GM12865 (cell line): ENCODE measurements at regions not wholly inside any gene's neighbourhood (a gene's known extent, or its start where the extent isn't known, plus 50 kb on each side); places are given as distances from the start of the nearest gene placed in this dataset.

Source experiments
- DNase-seq: peaks from one replicate; pipeline ENCODE4 v3.0.0; 2010; ENCODE audit warnings: low read depth
- H3K4me3 ChIP-seq: 2 replicates; pipeline ENCODE4 v1.5.1; 2011; ENCODE audit warnings: mild to moderate bottlenecking, low read depth, low read length, control low read depth
- CTCF ChIP-seq: IDR thresholded peaks from 2 replicates; pipeline ENCODE4 v1.5.1; 2011; ENCODE audit warnings: low read length, control low read depth, low read depth, inconsistent platforms; ENCODE audit not compliant: insufficient read depth; ENCODE audit errors: missing control alignments

GRCh38 chr15:93219859-93220420 lies 130.9 kb upstream of the RGMA start:
- no peak for TF ChIP-seq CTCF
- DNase-seq, result no peak
- H3K4me3 ChIP-seq, result no peak overlapping the region

- no peak for TF ChIP-seq CTCF
- no peak overlapping the region for H3K4me3 ChIP-seq
- no peak for DNase-seq
These were observed 128.3 kb upstream of the RGMA start for GRCh38 chr15:93217343-93217742.

GRCh38 chr15:93214106-93214505 lies 125.1 kb upstream of the RGMA start:
- DNase-seq, result no peak
- H3K4me3 ChIP-seq, result no peak overlapping the region
- TF ChIP-seq CTCF, result no peak

- H3K4me3 ChIP-seq, result no peak overlapping the region
- DNase-seq, result no peak
- TF ChIP-seq CTCF, result no peak
These were observed 124.3 kb upstream of the RGMA start for GRCh38 chr15:93213281-93213680.

GRCh38 chr15:93212578-93212977 lies 123.6 kb upstream of the RGMA start:
- no peak for DNase-seq
- no peak overlapping the region for H3K4me3 ChIP-seq
- TF ChIP-seq CTCF, result no peak

GRCh38 chr15:93210995-93211394 lies 122.0 kb upstream of the RGMA start:
- no peak for DNase-seq
- no peak for TF ChIP-seq CTCF
- H3K4me3 ChIP-seq, result no peak overlapping the region

GRCh38 chr15:93209690-93210445 lies 120.9 kb upstream of the RGMA start:
- no peak for TF ChIP-seq CTCF
- no peak overlapping the region for H3K4me3 ChIP-seq
- no peak for DNase-seq
